ENCODE measurements at regions not wholly inside any gene's neighbourhood (a gene's known extent, or its start where the extent isn't known, plus 50 kb on each side); places are given as distances from the start of the nearest gene placed in this dataset.
A peak's percentile ranks its signal among the peaks of the same experiment; 100 is the strongest.

- H4K8ac ChIP-seq (ENCODE audit: extremely low read depth, insufficient read depth, low read length), result no peak overlapping the region
- no peak overlapping the region for H3K27ac ChIP-seq (ENCODE audit: low read depth, low read length)
- H3K23ac ChIP-seq (ENCODE audit: insufficient read length), result no peak overlapping the region
- no peak for TF ChIP-seq CREB1 (IDR thresholded peaks at IDR 0.05)
- peak in 1 of 2 experiments; percentile 33; a peak in 3 of 4 replicates for TF ChIP-seq RAD21 (IDR thresholded peaks at IDR 0.05 in 1 of 2, conservative IDR thresholded peaks at IDR 0.05 in 1 of 2; ENCODE audit: low read depth in 2 of 2, low read length in 2 of 2)
- H3K79me1 ChIP-seq (ENCODE audit: low read depth, low read length), result no peaks in the 10 kb centered on the region
- no peaks in the 10 kb centered on the region for H3K23me2 ChIP-seq (ENCODE audit: low read depth, low read length)
- H4K20me1 ChIP-seq (replicated peaks in 1 of 2; ENCODE audit: control insufficient read depth in 1 of 2, insufficient read depth in 2 of 2, low read length in 2 of 2), result no peaks in the 10 kb centered on the region
- no peak overlapping the region for H2BK20ac ChIP-seq (ENCODE audit: low read length)
- peaks cover 0 to 7% of the 10 kb centered on the region in 2 experiments; a peak in 1 of 4 replicates for H3K9me3 ChIP-seq (ENCODE audit: insufficient read depth in 2 of 2, low read depth in 1 of 2, low read length in 1 of 2)
- no peak overlapping the region for H2BK5ac ChIP-seq (ENCODE audit: low read depth, low read length)
- DNase-seq (ENCODE audit: low read depth in 1 of 2, low spot score in 2 of 2) (no peak), FAIRE-seq (no peak)
- H2AK5ac ChIP-seq (ENCODE audit: low read depth, low read length), result no peak overlapping the region
- no peak overlapping the region for H2BK12ac ChIP-seq (ENCODE audit: low read depth, low read length)
- no peak overlapping the region for H2BK15ac ChIP-seq (ENCODE audit: low read length)
- H2AFZ ChIP-seq (ENCODE audit: low read length), result no peak overlapping the region
- no peak overlapping the region for H4K5ac ChIP-seq (ENCODE audit: insufficient read length, low read depth, low read length)
- 94% methylated on average over 1 of the region's 1 CpG; no CpG with 5 or more reads in 1 of the 2 experiments for WGBS, 2 experiments (ENCODE audit: extremely low coverage in 1 of 2, insufficient coverage in 1 of 2, insufficient read length in 1 of 2, insufficient replicate concordance in 2 of 2, low coverage in 1 of 2, low lambda C conversion rate in 2 of 2, missing lambda C conversion rate in 1 of 2)
- no peak overlapping the region for H3K56ac ChIP-seq (replicated peaks; ENCODE audit: insufficient read length, low read depth, low read length)
- ChIA-PET POLR2A (ENCODE audit: partially characterized antibody) (no interaction called here), CTCF (ENCODE audit: partially characterized antibody) (interaction anchor here (0.6 to 2.1 kb wide), 19 partner anchors 11 to 677 kb away, joined by 3 to 17 read pairs (median 3); no protein-coding TSS in a partner anchor)
- no peak overlapping the region for H3K18ac ChIP-seq (ENCODE audit: extremely low read depth, low read length)
- no peak overlapping the region for H3K4me3 ChIP-seq (ENCODE audit: extremely low read depth in 1 of 4, insufficient read depth in 2 of 4, low read depth in 3 of 4, low read length in 4 of 4)
- H3K14ac ChIP-seq (ENCODE audit: insufficient read length), result no peak overlapping the region
- H3K27me3 ChIP-seq (replicated peaks in 1 of 4; ENCODE audit: control insufficient read depth in 3 of 4, extremely low read depth in 1 of 4, insufficient read depth in 3 of 4, low read length in 3 of 4), result no peaks in the 10 kb centered on the region
- H3K4me1 ChIP-seq (replicated peaks in 1 of 4; ENCODE audit: control insufficient read depth in 3 of 4, insufficient read depth in 4 of 4, low read length in 3 of 4), result no peaks in the 10 kb centered on the region
- H2BK120ac ChIP-seq (replicated peaks; ENCODE audit: low read depth, low read length), result no peak overlapping the region
- no peak overlapping the region for H4K91ac ChIP-seq (replicated peaks; ENCODE audit: insufficient read length, low read length)
- no peak overlapping the region for H3K4me2 ChIP-seq (ENCODE audit: insufficient read depth in 1 of 2, low read depth in 2 of 2, low read length in 2 of 2)
- no peak overlapping the region for H3K9ac ChIP-seq (replicated peaks in 1 of 4; ENCODE audit: extremely low read depth in 1 of 4, low read depth in 3 of 4, low read length in 3 of 4)
- H3K36me3 ChIP-seq (ENCODE audit: control insufficient read depth in 2 of 4, insufficient read depth in 4 of 4, low read length in 3 of 4), result no peaks in the 10 kb centered on the region
- H3K79me2 ChIP-seq (ENCODE audit: control insufficient read depth in 1 of 2, insufficient read depth in 2 of 2, low read length in 2 of 2), result no peaks in the 10 kb centered on the region
- no peak overlapping the region for H3K4ac ChIP-seq (replicated peaks; ENCODE audit: insufficient read length, low read depth, low read length)
Observed at GRCh38 chr3:103440539-103441203, 1005.9 kb downstream of the ZPLD1 start.
